ENCODE measurements at regions not wholly inside any gene's neighbourhood (a gene's known extent, or its start where the extent isn't known, plus 50 kb on each side); places are given as distances from the start of the nearest gene placed in this dataset.

DNA sequence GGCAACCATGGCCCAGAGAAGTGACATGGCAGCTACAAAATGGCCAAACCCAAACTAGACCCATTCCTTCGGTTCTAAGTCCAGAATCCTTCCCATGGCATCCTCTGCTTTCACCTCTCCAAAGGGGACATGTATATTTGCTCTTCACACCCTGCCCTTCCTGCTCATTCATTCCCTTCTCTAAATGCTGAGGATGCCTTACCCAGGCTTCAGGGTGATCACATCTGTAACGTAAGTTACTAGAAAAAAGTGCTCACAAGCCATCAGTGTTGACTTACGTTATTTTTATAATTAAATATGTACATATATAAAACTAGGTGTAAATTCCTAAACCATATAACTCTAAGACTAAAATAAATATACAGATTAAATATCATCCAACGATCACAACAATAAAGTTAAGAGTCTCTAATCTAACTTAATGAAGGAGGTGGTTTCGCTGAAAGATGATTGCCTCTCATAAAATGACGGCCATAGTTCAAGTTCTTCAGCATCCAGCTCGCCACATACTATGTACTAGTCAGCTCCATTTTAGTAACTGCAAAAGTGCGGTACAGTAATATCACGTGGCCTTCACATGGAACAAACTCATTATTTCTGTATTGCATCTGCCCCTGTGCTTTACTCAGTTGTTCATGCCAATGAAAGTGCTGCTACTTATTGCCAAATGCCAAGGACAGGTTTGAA lies 74.6 kb downstream of the TENT5C start:
- H4K20me1 ChIP-seq (ENCODE audit: control insufficient read depth, insufficient read depth, low read depth, low read length), result no peaks in the 10 kb centered on the region
- no peaks in the 10 kb centered on the region for H3K9me3 ChIP-seq (ENCODE audit: control insufficient read depth, insufficient read depth, low read length)
- no peaks in the 10 kb centered on the region for H3K79me2 ChIP-seq (ENCODE audit: control insufficient read depth, low read length)
- TF ChIP-seq CTCF (IDR thresholded peaks at IDR 0.05; ENCODE audit: low read depth, low read length, poor library complexity, severe bottlenecking) (no peak), EZH2phosphoT487 (IDR thresholded peaks at IDR 0.05; ENCODE audit: borderline replicate concordance, low read length) (no peak)
- no peak overlapping the region for H3K4me2 ChIP-seq (ENCODE audit: low read length)
- no peaks in the 10 kb centered on the region; the same call in 1 of the 2 replicates for H3K27me3 ChIP-seq (ENCODE audit: control insufficient read depth, low read length)
- no peak overlapping the region for H3K4me3 ChIP-seq (ENCODE audit: low read length)
- H3K27ac ChIP-seq (ENCODE audit: low read depth, low read length), result no peak overlapping the region
- H3F3A ChIP-seq (ENCODE audit: control insufficient read depth, insufficient read depth), result no peaks in the 10 kb centered on the region
- no peaks in the 10 kb centered on the region for H3K36me3 ChIP-seq (ENCODE audit: control insufficient read depth, low read length)
- H3K4me1 ChIP-seq (ENCODE audit: control insufficient read depth, low read length), result no peaks in the 10 kb centered on the region
- no peaks in the 10 kb centered on the region for H3K9me2 ChIP-seq (replicated peaks; ENCODE audit: control insufficient read depth, low read length)

- no peak overlapping the region for H3K4me2 ChIP-seq (ENCODE audit: low read length)
- H3K27me3 ChIP-seq (ENCODE audit: control insufficient read depth, low read length), result no peaks in the 10 kb centered on the region; the same call in none of the 2 replicates
- no peaks in the 10 kb centered on the region for H3K9me3 ChIP-seq (ENCODE audit: control insufficient read depth, insufficient read depth, low read length)
- no peaks in the 10 kb centered on the region for H3F3A ChIP-seq (ENCODE audit: control insufficient read depth, insufficient read depth)
- no peaks in the 10 kb centered on the region for H4K20me1 ChIP-seq (ENCODE audit: control insufficient read depth, insufficient read depth, low read depth, low read length)
- H3K4me3 ChIP-seq (ENCODE audit: low read length), result no peak overlapping the region
- H3K9me2 ChIP-seq (replicated peaks; ENCODE audit: control insufficient read depth, low read length), result no peaks in the 10 kb centered on the region
- H3K4me1 ChIP-seq (ENCODE audit: control insufficient read depth, low read length), result no peaks in the 10 kb centered on the region
- no peaks in the 10 kb centered on the region for H3K79me2 ChIP-seq (ENCODE audit: control insufficient read depth, low read length)
- no peak overlapping the region for H3K27ac ChIP-seq (ENCODE audit: low read depth, low read length)
- TF ChIP-seq CTCF (IDR thresholded peaks at IDR 0.05; ENCODE audit: low read depth, low read length, poor library complexity, severe bottlenecking) (no peak), EZH2phosphoT487 (IDR thresholded peaks at IDR 0.05; ENCODE audit: borderline replicate concordance, low read length) (no peak)
- H3K36me3 ChIP-seq (ENCODE audit: control insufficient read depth, low read length), result no peaks in the 10 kb centered on the region
Observed at GRCh38 chr1:117681093-117681900, 75.4 kb downstream of the TENT5C start.

DNA sequence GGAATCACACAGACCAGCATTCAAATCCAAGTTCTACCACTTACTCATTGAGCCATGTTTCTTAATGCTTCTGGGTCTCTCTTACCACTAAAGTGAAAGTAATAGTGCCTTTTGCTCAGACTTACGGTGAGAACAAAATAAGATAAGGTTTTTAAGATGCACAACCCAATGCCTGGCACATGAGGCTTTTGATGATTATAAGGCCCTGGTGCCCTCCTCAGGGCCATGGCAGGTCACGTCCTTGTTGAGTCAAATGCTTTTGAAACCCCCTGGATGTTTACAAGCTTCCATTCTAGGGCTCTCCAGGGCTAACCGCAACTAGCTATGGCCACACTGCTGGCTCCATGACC lies 76.0 kb downstream of the TENT5C start:
- Histone ChIP-seq H3K27me3 (ENCODE audit: control insufficient read depth, low read length) (peaks cover 3% of the 10 kb centered on the region), H3F3A (ENCODE audit: control insufficient read depth, insufficient read depth) (no peaks in the 10 kb centered on the region), H3K4me3 (ENCODE audit: low read length) (no peak overlapping the region), H3K9me2 (replicated peaks; ENCODE audit: control insufficient read depth, low read length) (no peaks in the 10 kb centered on the region), H3K4me1 (ENCODE audit: control insufficient read depth, low read length) (no peaks in the 10 kb centered on the region), H4K20me1 (ENCODE audit: control insufficient read depth, insufficient read depth, low read depth, low read length) (no peaks in the 10 kb centered on the region), H3K79me2 (ENCODE audit: control insufficient read depth, low read length) (no peaks in the 10 kb centered on the region), H3K9me3 (ENCODE audit: control insufficient read depth, insufficient read depth, low read length) (no peaks in the 10 kb centered on the region), H3K4me2 (ENCODE audit: low read length) (no peak overlapping the region), H3K27ac (ENCODE audit: low read depth, low read length) (no peak overlapping the region), H3K36me3 (ENCODE audit: control insufficient read depth, low read length) (no peaks in the 10 kb centered on the region)
- TF ChIP-seq EZH2phosphoT487 (IDR thresholded peaks at IDR 0.05; ENCODE audit: borderline replicate concordance, low read length), result no peak
- TF ChIP-seq CTCF (IDR thresholded peaks at IDR 0.05; ENCODE audit: low read depth, low read length, poor library complexity, severe bottlenecking), result no peak
